ACC112 (cell line): ENCODE measurements at regions not wholly inside any gene's neighbourhood (a gene's known extent, or its start where the extent isn't known, plus 50 kb on each side); places are given as distances from the start of the nearest gene placed in this dataset.

Source experiments
- H2AFZ ChIP-seq: fragments of 200-600 bp; sonication (generic); one replicate; pipeline ENCODE4 v1.6.0; 2017; ENCODE audit warnings: antibody characterized with exemption, low read length; ENCODE audit not compliant: unreplicated experiment
- H3K27ac ChIP-seq: fragments of 200-600 bp; sonication (generic); 2 replicates; pipeline ENCODE4 v1.5.1; 2014; ENCODE audit warnings: low read depth, mild to moderate bottlenecking, antibody characterized with exemption, low read length, moderate library complexity
- H3K27me3 ChIP-seq: fragments of 200-600 bp; sonication (generic); 2 replicates; pipeline ENCODE4 v1.6.1; 2014; ENCODE audit warnings: mild to moderate bottlenecking, antibody characterized with exemption, low read length, moderate library complexity, mixed read lengths; ENCODE audit not compliant: insufficient read depth
- H3K36me3 ChIP-seq: fragments of 200-600 bp; sonication (generic); 2 replicates; pipeline ENCODE4 v1.6.1; 2016; ENCODE audit warnings: mild to moderate bottlenecking, antibody characterized with exemption, low read length, moderate library complexity, mixed read lengths; ENCODE audit not compliant: insufficient read depth
- H3K4me1 ChIP-seq: fragments of 200-600 bp; sonication (generic); one replicate; pipeline ENCODE4 v1.6.1; 2016; ENCODE audit warnings: low read length, mixed read lengths; ENCODE audit not compliant: insufficient read depth, unreplicated experiment, control insufficient read depth
- H3K4me3 ChIP-seq: fragments of 200-600 bp; sonication (generic); 2 replicates; pipeline ENCODE4 v1.5.1; 2014; ENCODE audit warnings: mild to moderate bottlenecking, low read depth, low read length
- H3K79me2 ChIP-seq: fragments of 200-600 bp; sonication (generic); one replicate; pipeline ENCODE4 v1.6.0; 2016; ENCODE audit warnings: low read length; ENCODE audit not compliant: control insufficient read depth, unreplicated experiment, insufficient read depth

- Histone ChIP-seq H3K79me2 (no peaks in the 10 kb centered on the region), H2AFZ (no peak overlapping the region), H3K4me3 (no peak overlapping the region), H3K36me3 (no peaks in the 10 kb centered on the region), H3K27me3 (no peaks in the 10 kb centered on the region), H3K4me1 (no peaks in the 10 kb centered on the region), H3K27ac (no peak overlapping the region)
These were observed 1287.1 kb downstream of the TMEM121 start for GRCh38 chr14:106813477-106813823.

- H3K4me1 ChIP-seq, result no peaks in the 10 kb centered on the region
- H3K27me3 ChIP-seq, result no peaks in the 10 kb centered on the region
- no peaks in the 10 kb centered on the region for H3K79me2 ChIP-seq
- no peak overlapping the region for H2AFZ ChIP-seq
- no peaks in the 10 kb centered on the region for H3K36me3 ChIP-seq
- no peak overlapping the region for H3K27ac ChIP-seq
- no peak overlapping the region for H3K4me3 ChIP-seq
These were observed 1293.7 kb downstream of the TMEM121 start for GRCh38 chr14:106820119-106820518.

- no peak overlapping the region for H3K27ac ChIP-seq
- no peak overlapping the region for H2AFZ ChIP-seq
- no peak overlapping the region for H3K4me3 ChIP-seq
- H3K79me2 ChIP-seq, result no peaks in the 10 kb centered on the region
- H3K36me3 ChIP-seq, result no peaks in the 10 kb centered on the region
- no peaks in the 10 kb centered on the region for H3K27me3 ChIP-seq
- no peaks in the 10 kb centered on the region for H3K4me1 ChIP-seq
These were observed 1294.7 kb downstream of the TMEM121 start for GRCh38 chr14:106821119-106821518.

- no peak overlapping the region for H3K27ac ChIP-seq
- H3K4me1 ChIP-seq, result no peaks in the 10 kb centered on the region
- no peaks in the 10 kb centered on the region for H3K27me3 ChIP-seq
- no peak overlapping the region for H3K4me3 ChIP-seq
- no peak overlapping the region for H2AFZ ChIP-seq
- no peaks in the 10 kb centered on the region for H3K79me2 ChIP-seq
- no peaks in the 10 kb centered on the region for H3K36me3 ChIP-seq
These were observed 1296.5 kb downstream of the TMEM121 start for GRCh38 chr14:106822905-106823304.

GRCh38 chr14:106823552-106823951 is 1297.2 kb downstream of the TMEM121 start:
- no peaks in the 10 kb centered on the region for H3K79me2 ChIP-seq
- no peaks in the 10 kb centered on the region for H3K36me3 ChIP-seq
- H3K4me3 ChIP-seq, result no peak overlapping the region
- no peaks in the 10 kb centered on the region for H3K4me1 ChIP-seq
- H2AFZ ChIP-seq, result no peak overlapping the region
- H3K27ac ChIP-seq, result no peak overlapping the region
- H3K27me3 ChIP-seq, result no peaks in the 10 kb centered on the region

- Histone ChIP-seq H3K4me1 (no peaks in the 10 kb centered on the region), H3K27me3 (no peaks in the 10 kb centered on the region), H3K79me2 (no peaks in the 10 kb centered on the region), H2AFZ (no peak overlapping the region), H3K27ac (no peak overlapping the region), H3K36me3 (no peaks in the 10 kb centered on the region), H3K4me3 (no peak overlapping the region)
These were observed 1300.5 kb downstream of the TMEM121 start for GRCh38 chr14:106826833-106827369.

- no peak overlapping the region for H3K27ac ChIP-seq
- no peaks in the 10 kb centered on the region for H3K27me3 ChIP-seq
- H3K4me1 ChIP-seq, result no peaks in the 10 kb centered on the region
- H3K4me3 ChIP-seq, result no peak overlapping the region
- H3K36me3 ChIP-seq, result no peaks in the 10 kb centered on the region
- no peaks in the 10 kb centered on the region for H3K79me2 ChIP-seq
- no peak overlapping the region for H2AFZ ChIP-seq
These were observed 1304.9 kb downstream of the TMEM121 start for GRCh38 chr14:106831322-106831720.

- no peak overlapping the region for H2AFZ ChIP-seq
- H3K79me2 ChIP-seq, result no peaks in the 10 kb centered on the region
- no peaks in the 10 kb centered on the region for H3K27me3 ChIP-seq
- H3K4me3 ChIP-seq, result no peak overlapping the region
- H3K36me3 ChIP-seq, result no peaks in the 10 kb centered on the region
- H3K4me1 ChIP-seq, result no peaks in the 10 kb centered on the region
- H3K27ac ChIP-seq, result no peak overlapping the region
These were observed 1311.5 kb downstream of the TMEM121 start for GRCh38 chr14:106837870-106838269.

- H3K36me3 ChIP-seq, result no peaks in the 10 kb centered on the region
- no peaks in the 10 kb centered on the region for H3K79me2 ChIP-seq
- H3K27me3 ChIP-seq, result no peaks in the 10 kb centered on the region
- H3K27ac ChIP-seq, result no peak overlapping the region
- no peak overlapping the region for H2AFZ ChIP-seq
- H3K4me1 ChIP-seq, result no peaks in the 10 kb centered on the region
- no peak overlapping the region for H3K4me3 ChIP-seq
These were observed 1312.8 kb downstream of the TMEM121 start for GRCh38 chr14:106838991-106839769.

- no peak overlapping the region for H3K4me3 ChIP-seq
- no peaks in the 10 kb centered on the region for H3K4me1 ChIP-seq
- no peak overlapping the region for H2AFZ ChIP-seq
- H3K79me2 ChIP-seq, result no peaks in the 10 kb centered on the region
- no peaks in the 10 kb centered on the region for H3K36me3 ChIP-seq
- no peaks in the 10 kb centered on the region for H3K27me3 ChIP-seq
- no peak overlapping the region for H3K27ac ChIP-seq
These were observed 1313.9 kb downstream of the TMEM121 start for GRCh38 chr14:106840258-106840657.

GRCh38 chr14:106840991-106841390 is 1314.6 kb downstream of the TMEM121 start:
- no peaks in the 10 kb centered on the region for H3K27me3 ChIP-seq
- H3K36me3 ChIP-seq, result no peaks in the 10 kb centered on the region
- no peaks in the 10 kb centered on the region for H3K79me2 ChIP-seq
- H3K4me3 ChIP-seq, result no peak overlapping the region
- no peaks in the 10 kb centered on the region for H3K4me1 ChIP-seq
- no peak overlapping the region for H2AFZ ChIP-seq
- H3K27ac ChIP-seq, result no peak overlapping the region
